Hepatocyte (in vitro differentiated cells): ENCODE measurements at regions not wholly inside any gene's neighbourhood (a gene's known extent, or its start where the extent isn't known, plus 50 kb on each side); places are given as distances from the start of the nearest gene placed in this dataset.

Source experiments
- DNase-seq: peaks from one replicate; pipeline ENCODE4 v3.0.0-alpha.2; 2016; ENCODE audit warnings: low spot score
- H2AFZ ChIP-seq: fragments of 200-600 bp; sonication (generic); 2 replicates; pipeline ENCODE4 v1.6.0; 2016; ENCODE audit warnings: antibody characterized with exemption, mild to moderate bottlenecking
- H3K27ac ChIP-seq: fragments of 200-600 bp; sonication (generic); 2 replicates; pipeline ENCODE4 v1.5.1; 2016; ENCODE audit warnings: mild to moderate bottlenecking
- H3K27me3 ChIP-seq: fragments of 200-600 bp; sonication (generic); 2 replicates; pipeline ENCODE4 v1.6.1; 2016
- H3K36me3 ChIP-seq: fragments of 200-600 bp; sonication (generic); replicated peaks from 2 replicates; pipeline ENCODE4 v1.5.1; 2016; ENCODE audit warnings: low read depth; ENCODE audit not compliant: insufficient read depth
- H3K4me1 ChIP-seq: fragments of 200-600 bp; sonication (generic); 2 replicates; pipeline ENCODE4 v1.5.1; 2016; ENCODE audit warnings: mild to moderate bottlenecking, moderate library complexity; ENCODE audit not compliant: insufficient read depth
- H3K4me2 ChIP-seq: fragments of 200-600 bp; sonication (generic); 2 replicates; pipeline ENCODE4 v1.6.0; 2016
- H3K4me3 ChIP-seq: fragments of 200-600 bp; sonication (generic); 2 replicates; pipeline ENCODE4 v1.5.1; 2016; ENCODE audit warnings: mild to moderate bottlenecking
- H3K79me2 ChIP-seq: fragments of 200-600 bp; sonication (generic); 2 replicates; pipeline ENCODE4 v1.6.0; 2017; ENCODE audit warnings: mild to moderate bottlenecking
- H3K9me2 ChIP-seq: fragments of 200-600 bp; sonication (generic); replicated peaks from 2 replicates; pipeline ENCODE4 v1.6.0; 2017; ENCODE audit warnings: mild to moderate bottlenecking; ENCODE audit not compliant: insufficient read depth
- H3K9me3 ChIP-seq: fragments of 200-600 bp; sonication (generic); 2 replicates; pipeline ENCODE4 v1.5.1; 2016; ENCODE audit warnings: low read depth, mild to moderate bottlenecking
- H4K20me1 ChIP-seq: fragments of 200-600 bp; sonication (generic); 2 replicates; pipeline ENCODE4 v1.6.0; 2016; ENCODE audit warnings: mild to moderate bottlenecking; ENCODE audit not compliant: insufficient read depth, poor library complexity, severe bottlenecking
- CTCF ChIP-seq: fragments of 200-600 bp; sonication (generic); IDR thresholded peaks from 2 replicates; pipeline ENCODE4 v1.5.1; 2016; ENCODE audit warnings: antibody characterized with exemption, mild to moderate bottlenecking; ENCODE audit not compliant: poor library complexity
- EZH2 ChIP-seq: fragments of 200-600 bp; sonication (generic); IDR thresholded peaks from 2 replicates; pipeline ENCODE4 v1.6.1; 2016; ENCODE audit warnings: antibody characterized with exemption, mild to moderate bottlenecking, borderline replicate concordance
- EZH2phosphoT487 ChIP-seq: fragments of 200-600 bp; sonication (generic); IDR thresholded peaks from one replicate; pipeline ENCODE4 v1.6.1; 2018; ENCODE audit warnings: antibody characterized with exemption, mild to moderate bottlenecking, low read depth, moderate library complexity; ENCODE audit not compliant: unreplicated experiment, severe bottlenecking
- WGBS: methylation state at CpG from one replicate; pipeline ENCODE4 v1.1.6; 2016; ENCODE audit warnings: low lambda C conversion rate; ENCODE audit errors: missing lambda C conversion rate; 5-methylcytosine and 5-hydroxymethylcytosine counted together

GRCh38 chr5:117671551-117671950, 1096.9 kb upstream of the SEMA6A start:
- Histone ChIP-seq H3K4me2 (no peak overlapping the region), H3K9me2 (no peaks in the 10 kb centered on the region), H4K20me1 (no peaks in the 10 kb centered on the region), H2AFZ (no peak overlapping the region), H3K36me3 (no peaks in the 10 kb centered on the region), H3K27me3 (no peaks in the 10 kb centered on the region), H3K9me3 (peaks cover 3% of the 10 kb centered on the region), H3K4me3 (no peak overlapping the region), H3K4me1 (no peaks in the 10 kb centered on the region), H3K27ac (no peak overlapping the region), H3K79me2 (no peaks in the 10 kb centered on the region)
- WGBS, result 87% methylated on average over 1 of the region's 1 CpG
- no peak for DNase-seq
- TF ChIP-seq CTCF, result no peak
- no peak for TF ChIP-seq EZH2phosphoT487
- no peak for TF ChIP-seq EZH2

- Histone ChIP-seq H3K9me3 (no peaks in the 10 kb centered on the region), H4K20me1 (no peaks in the 10 kb centered on the region), H3K27me3 (no peaks in the 10 kb centered on the region), H3K27ac (no peak overlapping the region), H3K9me2 (no peaks in the 10 kb centered on the region), H3K79me2 (no peaks in the 10 kb centered on the region), H3K4me1 (no peaks in the 10 kb centered on the region), H2AFZ (no peak overlapping the region), H3K4me3 (no peak overlapping the region), H3K4me2 (no peak overlapping the region), H3K36me3 (no peaks in the 10 kb centered on the region)
- TF ChIP-seq CTCF (no peak), EZH2 (no peak), EZH2phosphoT487 (no peak)
- 59% methylated on average over 3 of the region's 3 CpGs for WGBS
- no peak for DNase-seq
Measured at GRCh38 chr5:117667105-117667504, 1092.5 kb upstream of the SEMA6A start.

- TF ChIP-seq CTCF, result no peak
- TF ChIP-seq EZH2, result no peak
- no peak for TF ChIP-seq EZH2phosphoT487
- H4K20me1 ChIP-seq, result no peaks in the 10 kb centered on the region
- H3K4me2 ChIP-seq, result no peak overlapping the region
- H3K79me2 ChIP-seq, result no peaks in the 10 kb centered on the region
- no peaks in the 10 kb centered on the region for H3K27me3 ChIP-seq
- no peak overlapping the region for H3K4me3 ChIP-seq
- 84% methylated on average over 1 of the region's 1 CpG for WGBS
- no peaks in the 10 kb centered on the region for H3K36me3 ChIP-seq
- no peaks in the 10 kb centered on the region for H3K9me2 ChIP-seq
- no peak for DNase-seq
- no peaks in the 10 kb centered on the region for H3K9me3 ChIP-seq
- H3K27ac ChIP-seq, result no peak overlapping the region
- H3K4me1 ChIP-seq, result no peaks in the 10 kb centered on the region
- H2AFZ ChIP-seq, result no peak overlapping the region
Measured at GRCh38 chr5:117665121-117665520, 1090.5 kb upstream of the SEMA6A start.

- no peak for DNase-seq
- no peaks in the 10 kb centered on the region for H3K79me2 ChIP-seq
- no peaks in the 10 kb centered on the region for H3K9me2 ChIP-seq
- H2AFZ ChIP-seq, result no peak overlapping the region
- TF ChIP-seq EZH2, result no peak
- TF ChIP-seq EZH2phosphoT487, result no peak
- TF ChIP-seq CTCF, result no peak
- no peak overlapping the region for H3K4me3 ChIP-seq
- H3K36me3 ChIP-seq, result no peaks in the 10 kb centered on the region
- H3K4me1 ChIP-seq, result no peaks in the 10 kb centered on the region
- no peaks in the 10 kb centered on the region for H3K27me3 ChIP-seq
- no peak overlapping the region for H3K27ac ChIP-seq
- H4K20me1 ChIP-seq, result no peaks in the 10 kb centered on the region
- WGBS, result 35% methylated on average over 2 of the region's 2 CpGs
- no peak overlapping the region for H3K4me2 ChIP-seq
- H3K9me3 ChIP-seq, result no peaks in the 10 kb centered on the region
Measured at GRCh38 chr5:117662361-117662760, 1087.7 kb upstream of the SEMA6A start.
